GM23248 (cell line): ENCODE measurements at regions not wholly inside any gene's neighbourhood (a gene's known extent, or its start where the extent isn't known, plus 50 kb on each side); places are given as distances from the start of the nearest gene placed in this dataset.
"Not testable (repeated sequence)": the region's sequence is repeated elsewhere in the genome, so short reads cannot be mapped to it uniquely, and the experiment has no call there.

Experiments used
- DNase-seq: peaks from one replicate; pipeline ENCODE4 v3.0.0-alpha.2; 2015
- H2AFZ ChIP-seq: fragments of 200-600 bp; sonication (generic); 2 replicates; pipeline ENCODE4 v1.6.1; 2016; ENCODE audit warnings: antibody characterized with exemption
- H3F3A ChIP-seq: fragments of 200-600 bp; sonication (generic); 2 replicates; pipeline ENCODE4 v1.6.1; 2016; ENCODE audit warnings: mild to moderate bottlenecking, antibody characterized with exemption, mixed run types; ENCODE audit not compliant: insufficient read depth
- H3K27ac ChIP-seq: fragments of 200-600 bp; sonication (generic); 2 replicates; pipeline ENCODE4 v1.5.1; 2016; ENCODE audit warnings: mild to moderate bottlenecking
- H3K27me3 ChIP-seq: fragments of 200-600 bp; sonication (generic); replicated peaks from 2 replicates; pipeline ENCODE4 v1.6.1; 2016; ENCODE audit warnings: mild to moderate bottlenecking; ENCODE audit not compliant: insufficient read depth
- H3K36me3 ChIP-seq: fragments of 200-600 bp; sonication (generic); 2 replicates; pipeline ENCODE4 v1.6.1; 2016; ENCODE audit warnings: low read depth, mild to moderate bottlenecking
- H3K4me1 ChIP-seq: fragments of 200-600 bp; sonication (generic); 2 replicates; pipeline ENCODE4 v1.6.1; 2016; ENCODE audit warnings: mild to moderate bottlenecking; ENCODE audit not compliant: insufficient read depth
- H3K4me2 ChIP-seq: fragments of 200-600 bp; sonication (generic); one replicate; pipeline ENCODE4 v1.6.1; 2016; ENCODE audit warnings: mild to moderate bottlenecking; ENCODE audit not compliant: unreplicated experiment
- H3K4me3 ChIP-seq: fragments of 200-600 bp; sonication (generic); 2 replicates; pipeline ENCODE4 v1.5.1; 2016; ENCODE audit warnings: mild to moderate bottlenecking
- H3K79me2 ChIP-seq: fragments of 200-600 bp; sonication (generic); 2 replicates; pipeline ENCODE4 v1.6.1; 2016; ENCODE audit warnings: mild to moderate bottlenecking; ENCODE audit not compliant: insufficient read depth
- H3K9ac ChIP-seq: fragments of 200-600 bp; sonication (generic); 2 replicates; pipeline ENCODE4 v1.6.1; 2016; ENCODE audit warnings: mild to moderate bottlenecking
- H3K9me2 ChIP-seq: fragments of 200-600 bp; sonication (generic); 2 replicates; pipeline ENCODE4 v1.6.1; 2016; ENCODE audit warnings: mixed run types, mild to moderate bottlenecking, moderate library complexity; ENCODE audit not compliant: insufficient read depth
- H3K9me3 ChIP-seq: fragments of 200-600 bp; sonication (generic); one replicate; pipeline ENCODE4 v1.6.1; 2017; ENCODE audit warnings: low read depth
- H4K20me1 ChIP-seq: fragments of 200-600 bp; sonication (generic); 2 replicates; pipeline ENCODE4 v1.6.0; 2016; ENCODE audit not compliant: insufficient read depth
- EZH2 ChIP-seq: fragments of 200-600 bp; sonication (generic); IDR thresholded peaks from 2 replicates; pipeline ENCODE4 v1.6.1; 2018; ENCODE audit warnings: antibody characterized with exemption, mild to moderate bottlenecking; ENCODE audit not compliant: insufficient read depth, poor library complexity, severe bottlenecking
- EZH2phosphoT487 ChIP-seq: fragments of 200-600 bp; sonication (generic); IDR thresholded peaks from 2 replicates; pipeline ENCODE4 v1.6.1; 2018; ENCODE audit warnings: antibody characterized with exemption, moderate library complexity, mild to moderate bottlenecking, low read depth; ENCODE audit not compliant: insufficient read depth
- WGBS, 2 experiments: methylation state at CpG; one replicate each; pipeline ENCODE4 v1.1.6; 2015 to 2017; ENCODE audit warnings: low lambda C conversion rate in 2 of 2, low coverage in 1 of 2; ENCODE audit errors: missing lambda C conversion rate in 2 of 2; 5-methylcytosine and 5-hydroxymethylcytosine counted together
- in situ Hi-C: fragments of 300-500 bp; cut with MboI; formaldehyde crosslinking; loops from 2 replicates; pipeline ENCODE4 v1.15.0; 2020

DNA sequence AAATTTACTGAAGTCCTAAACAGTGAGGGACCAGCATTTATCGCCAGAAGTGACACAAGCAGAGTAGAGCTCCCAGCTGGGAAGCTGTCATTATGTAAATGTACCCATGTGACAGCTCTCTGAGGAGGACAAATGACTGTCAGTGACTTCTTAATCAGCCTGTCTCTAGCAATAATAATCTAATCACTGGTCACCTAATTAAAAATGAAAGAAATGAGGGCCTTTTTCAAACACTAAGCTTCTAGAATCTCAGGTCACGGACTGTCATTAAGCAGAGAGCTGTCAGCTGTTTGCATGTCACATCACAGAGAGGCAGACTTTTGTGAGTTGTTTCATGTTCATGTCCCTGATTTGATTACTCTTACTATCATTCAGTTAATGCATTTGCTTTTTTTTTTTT, 77.9 kb upstream of the FBXL17 start:
- no peak for TF ChIP-seq EZH2
- no peak for TF ChIP-seq EZH2phosphoT487
- WGBS, 2 experiments: 60 to 73% methylated on average over 2 of the region's 2 CpGs
- H3K27me3 ChIP-seq: no peaks in the 10 kb centered on the region
- no peak overlapping the region for H3K4me2 ChIP-seq
- no peaks in the 10 kb centered on the region for H3K9me3 ChIP-seq
- peaks cover 12% of the 10 kb centered on the region for H3K4me1 ChIP-seq
- H3F3A ChIP-seq: peaks cover 6% of the 10 kb centered on the region; the same call in 1 of the 2 replicates
- H3K79me2 ChIP-seq: no peaks in the 10 kb centered on the region
- H2AFZ ChIP-seq: no peak overlapping the region
- H4K20me1 ChIP-seq: no peaks in the 10 kb centered on the region
- no peaks in the 10 kb centered on the region for H3K36me3 ChIP-seq
- DNase-seq: no peak
- H3K27ac ChIP-seq: no peak overlapping the region
- no peaks in the 10 kb centered on the region for H3K9me2 ChIP-seq
- H3K4me3 ChIP-seq: no peak overlapping the region
- no peak overlapping the region for H3K9ac ChIP-seq
- in situ Hi-C loops: no loop called here

DNA sequence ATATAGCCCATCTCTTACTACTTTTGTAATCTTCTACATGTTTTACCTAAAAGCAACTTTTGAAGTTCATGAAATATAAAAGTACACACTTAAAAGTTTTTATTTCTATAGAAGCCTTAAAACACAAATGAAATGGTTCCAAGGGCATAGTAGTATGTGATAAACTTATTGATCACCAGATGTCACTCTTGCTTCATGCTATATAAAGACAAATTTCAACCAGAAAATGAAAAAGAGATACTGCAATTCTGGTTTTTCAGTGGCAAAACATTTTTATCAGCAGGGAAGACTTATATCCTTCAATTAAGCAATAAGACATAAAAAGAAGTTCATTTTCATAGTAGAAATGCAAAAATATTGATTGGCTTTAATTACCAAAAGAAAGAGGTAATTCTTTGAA, 69.4 kb upstream of the FBXL17 start:
- Histone ChIP-seq H3K4me1 (no peaks in the 10 kb centered on the region), H3K36me3 (no peaks in the 10 kb centered on the region), H3K9me3 (no peaks in the 10 kb centered on the region), H3K9me2 (no peaks in the 10 kb centered on the region), H2AFZ (no peak overlapping the region), H3K27me3 (no peaks in the 10 kb centered on the region), H3K79me2 (no peaks in the 10 kb centered on the region), H3K27ac (no peak overlapping the region), H3K4me3 (no peak overlapping the region), H3K4me2 (no peak overlapping the region), H3K9ac (no peak overlapping the region), H3F3A (no peaks in the 10 kb centered on the region), H4K20me1 (no peaks in the 10 kb centered on the region)
- TF ChIP-seq EZH2: no peak
- no peak for TF ChIP-seq EZH2phosphoT487
- in situ Hi-C loops: no loop called here
- peak; percentile 4 for DNase-seq

DNA sequence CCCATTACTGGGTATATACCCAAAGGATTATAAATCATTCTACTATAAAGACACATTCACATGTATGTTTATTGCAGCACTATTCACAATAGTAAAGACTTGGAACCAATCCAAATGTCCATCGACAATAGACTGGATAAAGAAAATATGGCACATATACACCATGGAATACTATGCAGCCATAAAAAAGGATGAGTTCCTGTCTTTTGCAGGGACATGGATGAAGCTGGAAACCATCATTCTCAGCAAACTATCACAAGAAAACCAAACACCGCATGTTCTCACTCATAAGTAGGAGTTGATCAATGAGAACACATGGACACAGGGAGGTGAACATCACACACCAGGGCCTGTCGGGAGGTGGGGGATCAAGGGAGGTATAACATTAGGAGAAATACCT, 62.2 kb upstream of the FBXL17 start:
- H2AFZ ChIP-seq, DNase-seq, H3K4me2 ChIP-seq, H3K4me1 ChIP-seq, H3F3A ChIP-seq, H3K36me3 ChIP-seq, H3K79me2 ChIP-seq, H3K9me2 ChIP-seq, H3K27me3 ChIP-seq, H3K9ac ChIP-seq, H3K4me3 ChIP-seq, H3K27ac ChIP-seq, H3K9me3 ChIP-seq, H4K20me1 ChIP-seq, in situ Hi-C loops: not testable (repeated sequence)
- WGBS, 2 experiments: 80 to 86% methylated on average over 3 of the region's 3 CpGs

DNA sequence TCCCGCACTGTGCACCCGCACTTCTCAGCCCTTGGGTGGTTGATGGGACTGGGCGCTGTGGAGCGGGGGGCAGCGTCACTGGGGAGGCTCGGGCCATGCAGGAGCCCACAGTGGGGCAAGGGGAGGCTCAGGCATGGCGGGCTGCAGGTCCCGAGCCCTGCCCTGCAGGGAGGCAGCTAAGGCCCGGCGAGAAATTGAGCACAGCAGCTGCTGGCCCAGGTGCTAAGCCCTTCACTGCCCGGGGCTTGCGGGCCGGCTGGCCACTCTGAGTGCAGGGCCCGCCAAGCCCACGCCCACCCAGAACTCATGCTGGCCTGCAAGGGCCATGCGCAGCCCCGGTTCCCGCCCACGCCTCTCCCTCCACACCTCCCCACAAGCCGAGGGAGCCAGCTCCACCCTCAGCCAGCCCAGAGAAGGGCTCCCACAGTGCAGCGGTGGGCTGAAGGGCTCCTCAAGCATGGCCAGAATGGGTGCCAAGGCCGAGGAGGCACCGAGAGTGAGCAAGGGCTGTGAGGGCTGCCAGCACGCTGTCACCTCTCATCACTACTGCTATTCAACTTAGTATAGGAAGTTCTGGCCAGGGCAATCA, 60.3 kb upstream of the FBXL17 start:
- H3K9me2 ChIP-seq, H3K4me1 ChIP-seq, DNase-seq, H2AFZ ChIP-seq, H3K27ac ChIP-seq, H3K27me3 ChIP-seq, in situ Hi-C loops, H3K4me2 ChIP-seq, H4K20me1 ChIP-seq, H3K9ac ChIP-seq, H3K9me3 ChIP-seq, H3K79me2 ChIP-seq, H3K4me3 ChIP-seq, H3F3A ChIP-seq, H3K36me3 ChIP-seq: not testable (repeated sequence)
- 67 to 82% methylated on average over 11 to 21 of the region's 24 CpGs for WGBS, 2 experiments

DNA sequence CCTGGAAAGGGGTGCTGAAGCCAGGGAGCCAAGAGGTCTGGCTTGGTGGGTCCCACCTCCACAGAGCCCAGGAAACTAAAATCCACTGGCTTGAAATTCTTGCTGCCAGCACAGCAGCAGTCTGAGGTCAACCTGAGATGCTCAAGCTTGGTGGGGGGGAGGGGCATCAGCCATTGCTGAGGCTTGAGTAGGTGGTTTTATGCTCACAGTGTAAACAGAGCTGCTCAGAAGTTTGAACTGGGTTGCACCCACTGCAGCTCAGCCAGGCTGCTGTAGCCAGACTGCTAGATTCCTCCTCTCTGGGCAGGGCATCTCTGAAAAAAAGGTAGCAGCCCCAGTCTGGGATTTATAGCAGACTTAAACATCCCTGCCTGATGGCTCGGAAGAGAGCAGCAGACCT, 55.5 kb upstream of the FBXL17 start:
- in situ Hi-C loops: no loop called here
- Histone ChIP-seq H3K4me2 (no peak overlapping the region), H3K9ac (no peak overlapping the region), H3K9me2 (no peaks in the 10 kb centered on the region), H3K36me3 (no peaks in the 10 kb centered on the region), H3K27ac (no peak overlapping the region), H3K4me3 (no peak overlapping the region), H3K9me3 (no peaks in the 10 kb centered on the region), H3K27me3 (no peaks in the 10 kb centered on the region), H3K4me1 (peaks cover 5% of the 10 kb centered on the region), H3F3A (no peaks in the 10 kb centered on the region), H4K20me1 (no peaks in the 10 kb centered on the region), H3K79me2 (no peaks in the 10 kb centered on the region), H2AFZ (no peak overlapping the region)
- peak; percentile 5 for DNase-seq
- WGBS, 2 experiments: 50 to 60% methylated on average over 1 of the region's 1 CpG
- TF ChIP-seq EZH2phosphoT487 (no peak), EZH2 (no peak)
